Neural progenitor cell (in vitro differentiated cells): ENCODE measurements at regions not wholly inside any gene's neighbourhood (a gene's known extent, or its start where the extent isn't known, plus 50 kb on each side); places are given as distances from the start of the nearest gene placed in this dataset.

Experiments
- EZH2 ChIP-seq: fragments of 200-600 bp; sonication (generic); IDR thresholded peaks from 2 replicates; pipeline ENCODE4 v1.6.1; 2017; ENCODE audit warnings: antibody characterized with exemption, mild to moderate bottlenecking, moderate library complexity
- TF ChIP-seq, protein P1 (sequence below): fragments of 200-600 bp; sonication (generic); IDR thresholded peaks from 2 replicates; pipeline ENCODE4 v1.5.1; 2017; ENCODE audit warnings: antibody characterized with exemption, mild to moderate bottlenecking

GRCh38 chr4:175091649-175092048 is 173.5 kb downstream of the ADAM29 start:
- TF ChIP-seq, protein P1, sequence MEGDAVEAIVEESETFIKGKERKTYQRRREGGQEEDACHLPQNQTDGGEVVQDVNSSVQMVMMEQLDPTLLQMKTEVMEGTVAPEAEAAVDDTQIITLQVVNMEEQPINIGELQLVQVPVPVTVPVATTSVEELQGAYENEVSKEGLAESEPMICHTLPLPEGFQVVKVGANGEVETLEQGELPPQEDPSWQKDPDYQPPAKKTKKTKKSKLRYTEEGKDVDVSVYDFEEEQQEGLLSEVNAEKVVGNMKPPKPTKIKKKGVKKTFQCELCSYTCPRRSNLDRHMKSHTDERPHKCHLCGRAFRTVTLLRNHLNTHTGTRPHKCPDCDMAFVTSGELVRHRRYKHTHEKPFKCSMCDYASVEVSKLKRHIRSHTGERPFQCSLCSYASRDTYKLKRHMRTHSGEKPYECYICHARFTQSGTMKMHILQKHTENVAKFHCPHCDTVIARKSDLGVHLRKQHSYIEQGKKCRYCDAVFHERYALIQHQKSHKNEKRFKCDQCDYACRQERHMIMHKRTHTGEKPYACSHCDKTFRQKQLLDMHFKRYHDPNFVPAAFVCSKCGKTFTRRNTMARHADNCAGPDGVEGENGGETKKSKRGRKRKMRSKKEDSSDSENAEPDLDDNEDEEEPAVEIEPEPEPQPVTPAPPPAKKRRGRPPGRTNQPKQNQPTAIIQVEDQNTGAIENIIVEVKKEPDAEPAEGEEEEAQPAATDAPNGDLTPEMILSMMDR: no peak
- no peak for TF ChIP-seq EZH2
